SK-N-MC (cell line): ENCODE measurements at regions not wholly inside any gene's neighbourhood (a gene's known extent, or its start where the extent isn't known, plus 50 kb on each side); places are given as distances from the start of the nearest gene placed in this dataset.

Source experiments
- DNase-seq: peaks from one replicate; pipeline ENCODE4 v3.0.0-alpha.2; 2011; ENCODE audit warnings: low read depth, low spot score
- H3K27ac ChIP-seq: fragments of 200-600 bp; sonication (generic); 2 replicates; pipeline ENCODE4 v1.5.1; 2016; ENCODE audit warnings: mixed run types
- H3K36me3 ChIP-seq: fragments of 200-600 bp; sonication (generic); 2 replicates; pipeline ENCODE4 v1.6.1; 2017; ENCODE audit warnings: antibody characterized with exemption, low read length, mixed read lengths; ENCODE audit not compliant: insufficient read depth
- H3K4me3 ChIP-seq: fragments of 200-600 bp; sonication (generic); 2 replicates; pipeline ENCODE4 v1.5.1; 2016
- H3K9ac ChIP-seq: fragments of 200-600 bp; sonication (generic); 2 replicates; pipeline ENCODE4 v1.8.0; 2017; ENCODE audit warnings: mixed run types, mixed read lengths; ENCODE audit not compliant: insufficient read length
- H3K9me3 ChIP-seq: fragments of 200-600 bp; sonication (generic); 2 replicates; pipeline ENCODE4 v1.6.1; 2017; ENCODE audit warnings: low read depth, mild to moderate bottlenecking, antibody characterized with exemption, low read length, moderate library complexity, mixed read lengths
- EZH2 ChIP-seq: fragments of 200-600 bp; sonication (generic); IDR thresholded peaks from one replicate; pipeline ENCODE4 v1.6.1; 2017; ENCODE audit warnings: antibody characterized with exemption
- FOXP2 ChIP-seq: optimal IDR thresholded peaks from 2 replicates; pipeline ENCODE3; 2011; ENCODE audit warnings: mild to moderate bottlenecking, moderate library complexity; ENCODE audit not compliant: insufficient read depth; ENCODE audit errors: extremely low read length, control extremely low read depth
- POLR2AphosphoS5 ChIP-seq: IDR thresholded peaks from 2 replicates; pipeline ENCODE4 v1.6.1; 2012; ENCODE audit warnings: mild to moderate bottlenecking, low read depth, low read length, borderline replicate concordance

DNA sequence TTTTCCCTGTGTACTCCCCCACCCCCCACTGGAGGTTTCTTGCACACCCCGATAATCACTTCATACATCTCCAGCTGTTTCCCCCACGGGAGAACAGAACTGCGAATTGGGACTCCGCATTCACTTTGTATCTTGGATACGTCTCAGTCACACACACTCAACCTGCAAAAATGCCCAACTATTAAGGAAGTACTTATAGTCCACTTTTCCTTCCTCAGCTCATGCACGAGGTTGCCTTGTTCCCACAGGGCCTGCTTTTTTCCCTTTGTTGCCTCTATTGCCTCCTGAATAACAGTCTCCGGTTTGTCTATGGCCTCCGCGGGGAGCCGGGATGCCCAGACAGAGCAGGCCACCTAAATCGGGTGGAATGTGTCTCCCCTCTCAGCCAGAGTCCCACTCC is 282.3 kb downstream of the PYDC2 start:
- no peak for DNase-seq
- H3K27ac ChIP-seq = no peak overlapping the region
- no peak for TF ChIP-seq FOXP2
- no peak for TF ChIP-seq POLR2AphosphoS5
- TF ChIP-seq EZH2 = no peak

DNA sequence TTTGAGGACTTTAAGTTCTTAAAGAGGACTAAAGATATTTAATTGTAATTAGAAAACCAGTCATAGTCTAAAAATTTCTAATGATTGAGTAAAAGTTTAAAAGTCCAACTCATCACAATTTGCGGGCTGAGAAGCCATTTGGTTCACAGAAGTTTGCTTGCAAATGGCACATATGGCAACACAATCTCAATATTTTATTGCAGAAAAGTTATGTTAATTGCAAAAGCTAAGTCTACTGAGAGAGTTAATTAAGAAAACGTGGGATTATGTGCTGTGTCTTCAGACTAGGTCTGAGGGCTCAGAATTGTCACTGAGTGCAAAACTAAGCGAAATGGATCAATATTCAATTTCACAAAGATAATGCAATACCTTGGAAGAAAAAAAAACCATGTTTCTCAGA is 289.7 kb downstream of the PYDC2 start:
- no peaks in the 10 kb centered on the region for H3K9me3 ChIP-seq
- TF ChIP-seq FOXP2 (no peak), POLR2AphosphoS5 (no peak), EZH2 (no peak)

More for the DNA sequence above, 282.3 kb downstream of the PYDC2 start:
- Histone ChIP-seq H3K9ac (no peak overlapping the region), H3K9me3 (no peaks in the 10 kb centered on the region), H3K4me3 (no peak overlapping the region), H3K36me3 (no peaks in the 10 kb centered on the region)

DNA sequence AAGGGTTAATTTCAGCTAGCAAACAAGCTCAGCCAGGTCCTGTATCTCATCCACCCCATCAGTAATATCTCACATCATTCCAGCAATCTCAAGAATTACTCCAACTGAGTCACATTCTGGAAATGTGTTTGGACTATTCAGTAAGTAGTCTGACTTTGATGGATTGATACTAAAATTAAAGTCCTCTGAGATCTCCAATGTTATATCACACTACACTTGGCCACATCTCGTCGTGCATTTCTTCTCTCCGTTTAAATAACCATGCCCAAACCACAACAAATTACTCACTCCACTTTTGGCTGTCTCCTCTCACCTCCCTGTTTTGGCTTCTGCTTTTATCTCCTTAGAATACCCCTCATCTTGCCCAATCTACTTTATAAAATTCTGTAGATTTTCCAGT is 292.2 kb downstream of the PYDC2 start:
- H3K9ac ChIP-seq = no peak overlapping the region
- no peak overlapping the region for H3K4me3 ChIP-seq
- H3K36me3 ChIP-seq = no peaks in the 10 kb centered on the region
- H3K27ac ChIP-seq = no peak overlapping the region
- no peaks in the 10 kb centered on the region for H3K9me3 ChIP-seq
- no peak for DNase-seq
- TF ChIP-seq POLR2AphosphoS5 (no peak), FOXP2 (no peak), EZH2 (no peak)

More for the DNA sequence above, 289.7 kb downstream of the PYDC2 start:
- no peaks in the 10 kb centered on the region for H3K36me3 ChIP-seq
- H3K27ac ChIP-seq = no peak overlapping the region
- H3K4me3 ChIP-seq = no peak overlapping the region
- no peak overlapping the region for H3K9ac ChIP-seq
- DNase-seq = no peak

DNA sequence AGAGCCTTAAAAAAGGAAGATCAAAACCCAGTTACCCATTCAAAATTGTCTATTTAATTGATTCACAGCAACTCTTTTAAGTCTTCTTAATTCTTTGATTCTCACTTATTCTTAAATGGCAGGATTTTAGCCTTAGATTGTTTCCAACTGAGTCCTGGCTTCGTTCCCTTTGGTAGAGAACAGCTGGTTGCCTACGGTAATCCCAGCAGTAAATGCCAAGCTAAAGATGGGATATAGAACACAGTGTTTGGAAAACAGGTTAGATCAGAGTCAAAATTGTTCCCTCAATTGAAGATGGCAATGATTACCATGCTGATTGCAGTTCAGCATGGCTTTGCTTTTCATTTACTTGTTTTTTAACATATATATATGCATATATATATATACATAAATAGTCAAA is 300.9 kb downstream of the PYDC2 start:
- DNase-seq = no peak

DNA sequence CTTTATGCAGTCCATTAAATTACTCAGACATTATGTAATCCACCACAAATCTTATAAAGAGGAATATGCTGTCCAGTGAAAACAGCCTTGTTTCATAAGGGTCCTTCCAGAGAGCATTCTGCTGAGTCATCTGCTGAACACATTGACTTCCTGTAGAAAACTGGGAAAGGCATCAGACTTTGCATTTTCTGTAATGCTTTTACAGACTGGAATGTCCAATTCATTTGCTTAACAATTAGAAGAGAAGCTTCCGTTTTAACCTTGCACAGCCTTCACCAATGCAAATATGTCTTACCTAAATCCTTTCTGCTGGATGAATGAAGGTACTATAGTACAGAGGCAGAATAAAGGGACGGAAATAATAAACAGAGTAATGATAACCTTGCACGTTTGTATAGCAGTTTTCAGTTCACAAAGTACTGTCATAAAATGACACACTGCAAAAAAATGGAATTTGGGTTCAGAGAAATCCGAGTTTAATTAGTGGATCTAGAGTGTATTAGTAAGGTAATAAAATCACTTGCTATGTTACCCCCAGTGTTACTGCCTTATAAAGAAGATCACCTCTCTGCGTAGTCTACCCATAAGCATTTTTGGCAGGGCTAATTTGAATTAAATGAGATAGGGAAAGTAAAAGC is 301.5 kb downstream of the PYDC2 start:
- Histone ChIP-seq H3K9me3 (no peaks in the 10 kb centered on the region), H3K36me3 (no peaks in the 10 kb centered on the region), H3K4me3 (peak overlapping the region; percentile 17), H3K27ac (peak overlapping the region; percentile 91), H3K9ac (no peak overlapping the region)
- DNase-seq = peak; percentile 57
- TF ChIP-seq POLR2AphosphoS5 (no peak; the same call in 1 of the 2 replicates), FOXP2 (no peak), EZH2 (no peak)

More for the DNA sequence above, 300.9 kb downstream of the PYDC2 start:
- Histone ChIP-seq H3K4me3 (peak overlapping the region; percentile 17; the same call in 1 of the 2 replicates), H3K9me3 (no peaks in the 10 kb centered on the region), H3K9ac (no peak overlapping the region), H3K27ac (peak overlapping the region; percentile 91), H3K36me3 (no peaks in the 10 kb centered on the region)
- TF ChIP-seq FOXP2 (no peak), EZH2 (no peak), POLR2AphosphoS5 (no peak)

DNA sequence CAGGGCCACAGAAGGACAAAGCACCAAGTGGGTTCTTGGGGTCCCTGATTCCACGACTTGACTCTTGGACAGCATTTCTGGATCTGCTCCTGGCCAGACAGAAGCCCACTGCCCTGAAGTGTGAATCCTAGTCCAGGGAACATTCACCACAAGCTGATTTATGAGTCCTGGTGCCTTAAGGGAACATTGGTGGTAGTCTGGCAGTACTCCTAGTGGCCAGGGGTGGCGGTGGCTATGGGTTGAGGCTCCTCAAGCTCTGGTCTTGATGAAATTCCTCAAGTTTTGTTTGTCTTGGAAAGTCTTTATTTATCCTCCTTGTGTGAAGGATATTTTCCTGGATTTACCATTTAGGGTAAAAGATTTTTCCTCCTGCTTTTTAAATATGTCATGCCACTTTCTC is 307.5 kb downstream of the PYDC2 start:
- no peak overlapping the region for H3K9ac ChIP-seq
- no peaks in the 10 kb centered on the region for H3K36me3 ChIP-seq
- no peaks in the 10 kb centered on the region for H3K9me3 ChIP-seq
- no peak overlapping the region for H3K27ac ChIP-seq
- H3K4me3 ChIP-seq = no peak overlapping the region
- no peak for TF ChIP-seq EZH2
- DNase-seq = no peak

DNA sequence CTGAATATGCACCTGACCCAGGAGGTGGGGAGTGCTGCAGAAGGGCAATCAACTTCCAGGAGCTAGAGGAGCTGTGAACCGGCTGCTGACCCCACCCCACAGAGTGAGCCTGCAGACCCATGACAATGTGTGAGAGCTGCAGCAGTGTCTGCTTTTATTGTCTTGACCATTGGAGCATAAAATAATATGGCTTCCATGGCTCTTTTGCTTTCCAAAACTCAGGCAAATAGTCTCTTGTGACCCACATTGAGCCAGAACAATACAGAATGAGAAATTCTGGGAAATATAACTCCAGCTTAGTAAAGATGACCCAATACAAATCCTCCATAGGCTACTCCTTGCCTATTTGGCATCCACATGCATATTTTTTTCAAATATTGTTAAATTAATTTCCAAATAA is 309.6 kb downstream of the PYDC2 start:
- no peak for DNase-seq
- H3K9me3 ChIP-seq = no peaks in the 10 kb centered on the region
- H3K27ac ChIP-seq = no peak overlapping the region
- no peaks in the 10 kb centered on the region for H3K36me3 ChIP-seq
- TF ChIP-seq POLR2AphosphoS5 = no peak
- no peak for TF ChIP-seq EZH2
- TF ChIP-seq FOXP2 = no peak
- no peak overlapping the region for H3K4me3 ChIP-seq
- no peak overlapping the region for H3K9ac ChIP-seq

DNA sequence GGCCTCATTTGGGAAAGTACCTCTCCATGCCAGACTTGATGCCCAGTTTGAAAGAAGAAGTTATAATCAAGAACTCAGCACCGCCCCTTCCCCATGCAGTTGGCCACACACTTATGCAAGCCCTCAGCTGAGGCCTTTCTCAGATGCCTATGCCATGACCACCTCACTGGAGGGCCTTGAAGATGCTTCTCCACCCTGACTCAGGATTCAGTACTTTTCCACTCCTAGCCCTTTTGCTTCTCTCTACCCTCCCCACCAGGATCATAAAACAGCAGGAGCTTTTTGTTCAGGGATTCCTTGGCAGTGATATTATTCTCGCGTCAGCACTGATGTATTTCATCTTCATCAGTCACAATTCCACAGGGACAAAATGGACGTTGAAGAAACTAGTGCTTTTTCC is 313.5 kb downstream of the PYDC2 start:
- no peak overlapping the region for H3K9ac ChIP-seq
- no peaks in the 10 kb centered on the region for H3K36me3 ChIP-seq
- peak; percentile 90 for DNase-seq
- H3K9me3 ChIP-seq = no peaks in the 10 kb centered on the region
- no peak overlapping the region for H3K4me3 ChIP-seq
- TF ChIP-seq FOXP2 (no peak), POLR2AphosphoS5 (peak; percentile 37; the same call in 1 of the 2 replicates)
- H3K27ac ChIP-seq = peak overlapping the region; percentile 32; the same call in 1 of the 2 replicates

DNA sequence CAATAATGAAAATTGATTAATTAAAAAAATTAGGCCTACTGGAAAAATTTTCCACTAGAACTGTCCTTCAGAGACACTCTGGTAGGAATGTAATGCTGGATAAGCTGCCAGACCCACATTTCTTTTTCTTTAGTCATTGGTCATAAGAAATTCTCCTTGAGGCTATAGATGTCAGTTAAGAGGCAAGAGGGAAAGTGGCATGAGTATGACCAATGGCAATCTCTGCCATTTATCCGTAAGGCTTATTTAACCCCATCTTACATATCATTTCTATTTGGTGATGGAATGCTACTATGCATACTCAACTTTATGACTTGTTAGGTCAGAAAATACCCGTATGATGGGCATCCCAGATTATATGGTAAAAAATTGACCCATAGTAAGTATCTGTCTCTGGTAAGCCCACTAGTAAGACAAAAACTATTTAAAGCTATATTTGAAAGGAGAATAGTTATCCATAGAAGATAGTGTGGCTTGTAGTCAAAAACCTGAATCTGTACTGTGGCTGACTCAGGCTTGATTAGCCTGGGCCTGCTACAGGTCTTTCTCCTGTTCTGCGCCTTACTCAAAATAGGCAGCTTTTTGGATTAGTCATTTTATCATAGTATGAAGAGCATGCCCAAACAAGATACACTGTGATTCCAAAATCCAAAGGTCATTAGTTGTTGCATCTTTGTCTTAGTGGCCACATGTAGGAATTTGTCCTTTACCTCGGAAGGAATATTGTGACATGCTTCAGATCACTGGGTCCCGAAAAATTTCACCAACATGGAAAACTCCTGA is 314.7 kb downstream of the PYDC2 start:
- TF ChIP-seq EZH2 (no peak), FOXP2 (no peak), POLR2AphosphoS5 (no peak)
- Histone ChIP-seq H3K36me3 (no peaks in the 10 kb centered on the region), H3K27ac (no peak overlapping the region), H3K9me3 (no peaks in the 10 kb centered on the region), H3K9ac (no peak overlapping the region), H3K4me3 (no peak overlapping the region)
- DNase-seq = no peak
